ENCODE measurements at regions not wholly inside any gene's neighbourhood (a gene's known extent, or its start where the extent isn't known, plus 50 kb on each side); places are given as distances from the start of the nearest gene placed in this dataset.

GRCh38 chr2:105454801-105455485, 56.1 kb upstream of the FHL2 start:
- TF ChIP-seq CTCF (conservative IDR thresholded peaks at IDR 0.05; ENCODE audit: low read depth, low read length) = peak; percentile 47
- TF ChIP-seq EZH2 (IDR thresholded peaks at IDR 0.05; ENCODE audit: borderline replicate concordance, low read depth, low read length, poor library complexity, severe bottlenecking) = no peak
